ES-I3 (cell line): ENCODE measurements at regions not wholly inside any gene's neighbourhood (a gene's known extent, or its start where the extent isn't known, plus 50 kb on each side); places are given as distances from the start of the nearest gene placed in this dataset.

Source experiments
- H3K36me3 ChIP-seq: 2 replicates; pipeline ENCODE4 v1.6.1; 2013; ENCODE audit warnings: mild to moderate bottlenecking, low read length, control low read depth, moderate library complexity; ENCODE audit not compliant: insufficient read depth
- H3K4me1 ChIP-seq: 2 replicates; pipeline ENCODE4 v1.6.1; 2013; ENCODE audit warnings: mild to moderate bottlenecking, control low read depth, low read length; ENCODE audit not compliant: insufficient read depth
- H3K9ac ChIP-seq: 2 replicates; pipeline ENCODE4 v1.6.1; 2013; ENCODE audit warnings: low read depth, mild to moderate bottlenecking, low read length, moderate library complexity
- H3K9me3 ChIP-seq: 2 replicates; pipeline ENCODE4 v1.6.1; 2013; ENCODE audit warnings: mild to moderate bottlenecking, low read length, moderate library complexity; ENCODE audit not compliant: control insufficient read depth, insufficient read depth

- no peak overlapping the region for H3K9ac ChIP-seq
- H3K36me3 ChIP-seq = no peaks in the 10 kb centered on the region
- no peaks in the 10 kb centered on the region for H3K4me1 ChIP-seq
- H3K9me3 ChIP-seq = peaks cover 12% of the 10 kb centered on the region
These were observed 201.2 kb upstream of the MYLIP start for GRCh38 chr6:15927531-15928225.

GRCh38 chr6:15926256-15926655 lies 202.6 kb upstream of the MYLIP start:
- Histone ChIP-seq H3K9me3 (peaks cover 12% of the 10 kb centered on the region), H3K36me3 (no peaks in the 10 kb centered on the region), H3K4me1 (no peaks in the 10 kb centered on the region), H3K9ac (no peak overlapping the region)

GRCh38 chr6:15924893-15925292 lies 204.0 kb upstream of the MYLIP start:
- Histone ChIP-seq H3K9ac (no peak overlapping the region), H3K4me1 (no peaks in the 10 kb centered on the region), H3K9me3 (peaks cover 4% of the 10 kb centered on the region), H3K36me3 (no peaks in the 10 kb centered on the region)

GRCh38 chr6:15922510-15923250 lies 206.2 kb upstream of the MYLIP start:
- Histone ChIP-seq H3K9me3 (no peaks in the 10 kb centered on the region), H3K36me3 (no peaks in the 10 kb centered on the region), H3K4me1 (no peaks in the 10 kb centered on the region), H3K9ac (no peak overlapping the region)

- Histone ChIP-seq H3K36me3 (no peaks in the 10 kb centered on the region), H3K9ac (no peak overlapping the region), H3K9me3 (no peaks in the 10 kb centered on the region), H3K4me1 (no peaks in the 10 kb centered on the region)
These were observed 207.6 kb upstream of the MYLIP start for GRCh38 chr6:15921243-15921642.

- Histone ChIP-seq H3K9me3 (no peaks in the 10 kb centered on the region), H3K36me3 (no peaks in the 10 kb centered on the region), H3K9ac (no peak overlapping the region), H3K4me1 (peaks cover 13% of the 10 kb centered on the region)
These were observed 212.3 kb upstream of the MYLIP start for GRCh38 chr6:15916581-15916980.

GRCh38 chr6:15915508-15916178 lies 213.2 kb upstream of the MYLIP start:
- Histone ChIP-seq H3K9ac (no peak overlapping the region), H3K4me1 (peaks cover 18% of the 10 kb centered on the region), H3K36me3 (no peaks in the 10 kb centered on the region), H3K9me3 (no peaks in the 10 kb centered on the region)

GRCh38 chr6:15914553-15914952 lies 214.3 kb upstream of the MYLIP start:
- Histone ChIP-seq H3K36me3 (no peaks in the 10 kb centered on the region), H3K9ac (no peak overlapping the region), H3K4me1 (peaks cover 24% of the 10 kb centered on the region), H3K9me3 (no peaks in the 10 kb centered on the region)

- Histone ChIP-seq H3K36me3 (no peaks in the 10 kb centered on the region), H3K4me1 (peaks cover 27% of the 10 kb centered on the region), H3K9ac (no peak overlapping the region), H3K9me3 (no peaks in the 10 kb centered on the region)
These were observed 215.3 kb upstream of the MYLIP start for GRCh38 chr6:15913573-15913972.

- Histone ChIP-seq H3K9me3 (no peaks in the 10 kb centered on the region), H3K36me3 (no peaks in the 10 kb centered on the region), H3K9ac (no peak overlapping the region), H3K4me1 (peaks cover 35% of the 10 kb centered on the region)
These were observed 216.1 kb upstream of the MYLIP start for GRCh38 chr6:15912505-15913400.

- Histone ChIP-seq H3K36me3 (no peaks in the 10 kb centered on the region), H3K9ac (peak overlapping the region; percentile 9; the same call in 1 of the 2 replicates), H3K4me1 (peaks cover 40% of the 10 kb centered on the region), H3K9me3 (no peaks in the 10 kb centered on the region)
These were observed 217.0 kb upstream of the MYLIP start for GRCh38 chr6:15911753-15912504.

- Histone ChIP-seq H3K9ac (no peak overlapping the region), H3K4me1 (peaks cover 55% of the 10 kb centered on the region), H3K36me3 (no peaks in the 10 kb centered on the region), H3K9me3 (no peaks in the 10 kb centered on the region)
These were observed 219.4 kb upstream of the MYLIP start for GRCh38 chr6:15909290-15910070.

GRCh38 chr6:15908871-15909270 lies 220.0 kb upstream of the MYLIP start:
- no peaks in the 10 kb centered on the region for H3K9me3 ChIP-seq
- H3K4me1 ChIP-seq = peaks cover 55% of the 10 kb centered on the region
- no peaks in the 10 kb centered on the region for H3K36me3 ChIP-seq
- no peak overlapping the region for H3K9ac ChIP-seq
